GM23338 (cell line): ENCODE measurements at regions not wholly inside any gene's neighbourhood (a gene's known extent, or its start where the extent isn't known, plus 50 kb on each side); places are given as distances from the start of the nearest gene placed in this dataset.

Experiments used
- CREB1 ChIP-seq: fragments of 250-450 bp; sonication (Bioruptor Pico); IDR thresholded peaks from 2 replicates; pipeline ENCODE4 v1.5.0; 2020; ENCODE audit warnings: low read depth, mild to moderate bottlenecking, moderate library complexity
- CTCF ChIP-seq, 2 experiments: fragments of 200-600 bp in 1 of 2; sonication (generic) in 1 of 2; conservative IDR thresholded peaks; 2 replicates each; pipeline versions ENCODE4 v1.5.1 to v1.6.1; 2016 to 2017; ENCODE audit warnings: antibody characterized with exemption in 2 of 2, low read depth in 2 of 2, mild to moderate bottlenecking in 2 of 2, moderate library complexity in 1 of 2
- ETS1 ChIP-seq: IDR thresholded peaks from 2 replicates; pipeline ENCODE4 v1.6.1; 2016; ENCODE audit warnings: antibody characterized with exemption
- EZH2 ChIP-seq: fragments of 200-600 bp; sonication (generic); IDR thresholded peaks from one replicate; pipeline ENCODE4 v1.8.0; 2017; ENCODE audit warnings: antibody characterized with exemption, mild to moderate bottlenecking, low read depth; ENCODE audit not compliant: unreplicated experiment
- EZH2phosphoT487 ChIP-seq: fragments of 200-600 bp; sonication (generic); IDR thresholded peaks from one replicate; pipeline ENCODE4 v1.8.1; 2018; ENCODE audit warnings: antibody characterized with exemption; ENCODE audit not compliant: unreplicated experiment
- JUNB ChIP-seq: IDR thresholded peaks from one replicate; pipeline ENCODE4 v1.6.1; 2016; ENCODE audit warnings: antibody characterized with exemption; ENCODE audit not compliant: unreplicated experiment
- NANOG ChIP-seq: IDR thresholded peaks from 2 replicates; pipeline ENCODE4 v1.6.1; 2016; ENCODE audit warnings: antibody characterized with exemption, borderline replicate concordance
- POLR2AphosphoS5 ChIP-seq: IDR thresholded peaks from 2 replicates; pipeline ENCODE4 v1.6.1; 2016; ENCODE audit warnings: antibody characterized with exemption, low read depth
- REST ChIP-seq: IDR thresholded peaks from one replicate; pipeline ENCODE4 v1.6.1; 2018; ENCODE audit warnings: antibody characterized with exemption; ENCODE audit not compliant: unreplicated experiment
- STAT1 ChIP-seq: IDR thresholded peaks from one replicate; pipeline ENCODE4 v1.6.1; 2016; ENCODE audit warnings: antibody characterized with exemption; ENCODE audit not compliant: unreplicated experiment
- ZNF114 ChIP-seq: fragments of 250-450 bp; sonication (Bioruptor Pico); IDR thresholded peaks from 2 replicates; pipeline ENCODE4 v1.5.0; 2020; ENCODE audit warnings: mild to moderate bottlenecking, moderate library complexity
- ZNF331 ChIP-seq: fragments of 250-450 bp; sonication (Bioruptor Pico); IDR thresholded peaks from 2 replicates; pipeline ENCODE4 v1.5.0; 2020; ENCODE audit warnings: low read depth, mild to moderate bottlenecking, moderate library complexity
- TF ChIP-seq, protein P1 (sequence below): fragments of 250-450 bp; sonication (Bioruptor Pico); IDR thresholded peaks from 2 replicates; pipeline ENCODE4 v1.5.0; 2020; ENCODE audit warnings: mild to moderate bottlenecking, moderate library complexity

GRCh38 chr7:131218727-131219128 lies 108.9 kb upstream of the MKLN1 start:
- TF ChIP-seq REST = no peak
- no peak for TF ChIP-seq CTCF (conservative IDR thresholded peaks at IDR 0.05; ENCODE audit: low read depth in 2 of 2)
- no peak for TF ChIP-seq EZH2
- TF ChIP-seq STAT1 = no peak
- TF ChIP-seq, protein P1, sequence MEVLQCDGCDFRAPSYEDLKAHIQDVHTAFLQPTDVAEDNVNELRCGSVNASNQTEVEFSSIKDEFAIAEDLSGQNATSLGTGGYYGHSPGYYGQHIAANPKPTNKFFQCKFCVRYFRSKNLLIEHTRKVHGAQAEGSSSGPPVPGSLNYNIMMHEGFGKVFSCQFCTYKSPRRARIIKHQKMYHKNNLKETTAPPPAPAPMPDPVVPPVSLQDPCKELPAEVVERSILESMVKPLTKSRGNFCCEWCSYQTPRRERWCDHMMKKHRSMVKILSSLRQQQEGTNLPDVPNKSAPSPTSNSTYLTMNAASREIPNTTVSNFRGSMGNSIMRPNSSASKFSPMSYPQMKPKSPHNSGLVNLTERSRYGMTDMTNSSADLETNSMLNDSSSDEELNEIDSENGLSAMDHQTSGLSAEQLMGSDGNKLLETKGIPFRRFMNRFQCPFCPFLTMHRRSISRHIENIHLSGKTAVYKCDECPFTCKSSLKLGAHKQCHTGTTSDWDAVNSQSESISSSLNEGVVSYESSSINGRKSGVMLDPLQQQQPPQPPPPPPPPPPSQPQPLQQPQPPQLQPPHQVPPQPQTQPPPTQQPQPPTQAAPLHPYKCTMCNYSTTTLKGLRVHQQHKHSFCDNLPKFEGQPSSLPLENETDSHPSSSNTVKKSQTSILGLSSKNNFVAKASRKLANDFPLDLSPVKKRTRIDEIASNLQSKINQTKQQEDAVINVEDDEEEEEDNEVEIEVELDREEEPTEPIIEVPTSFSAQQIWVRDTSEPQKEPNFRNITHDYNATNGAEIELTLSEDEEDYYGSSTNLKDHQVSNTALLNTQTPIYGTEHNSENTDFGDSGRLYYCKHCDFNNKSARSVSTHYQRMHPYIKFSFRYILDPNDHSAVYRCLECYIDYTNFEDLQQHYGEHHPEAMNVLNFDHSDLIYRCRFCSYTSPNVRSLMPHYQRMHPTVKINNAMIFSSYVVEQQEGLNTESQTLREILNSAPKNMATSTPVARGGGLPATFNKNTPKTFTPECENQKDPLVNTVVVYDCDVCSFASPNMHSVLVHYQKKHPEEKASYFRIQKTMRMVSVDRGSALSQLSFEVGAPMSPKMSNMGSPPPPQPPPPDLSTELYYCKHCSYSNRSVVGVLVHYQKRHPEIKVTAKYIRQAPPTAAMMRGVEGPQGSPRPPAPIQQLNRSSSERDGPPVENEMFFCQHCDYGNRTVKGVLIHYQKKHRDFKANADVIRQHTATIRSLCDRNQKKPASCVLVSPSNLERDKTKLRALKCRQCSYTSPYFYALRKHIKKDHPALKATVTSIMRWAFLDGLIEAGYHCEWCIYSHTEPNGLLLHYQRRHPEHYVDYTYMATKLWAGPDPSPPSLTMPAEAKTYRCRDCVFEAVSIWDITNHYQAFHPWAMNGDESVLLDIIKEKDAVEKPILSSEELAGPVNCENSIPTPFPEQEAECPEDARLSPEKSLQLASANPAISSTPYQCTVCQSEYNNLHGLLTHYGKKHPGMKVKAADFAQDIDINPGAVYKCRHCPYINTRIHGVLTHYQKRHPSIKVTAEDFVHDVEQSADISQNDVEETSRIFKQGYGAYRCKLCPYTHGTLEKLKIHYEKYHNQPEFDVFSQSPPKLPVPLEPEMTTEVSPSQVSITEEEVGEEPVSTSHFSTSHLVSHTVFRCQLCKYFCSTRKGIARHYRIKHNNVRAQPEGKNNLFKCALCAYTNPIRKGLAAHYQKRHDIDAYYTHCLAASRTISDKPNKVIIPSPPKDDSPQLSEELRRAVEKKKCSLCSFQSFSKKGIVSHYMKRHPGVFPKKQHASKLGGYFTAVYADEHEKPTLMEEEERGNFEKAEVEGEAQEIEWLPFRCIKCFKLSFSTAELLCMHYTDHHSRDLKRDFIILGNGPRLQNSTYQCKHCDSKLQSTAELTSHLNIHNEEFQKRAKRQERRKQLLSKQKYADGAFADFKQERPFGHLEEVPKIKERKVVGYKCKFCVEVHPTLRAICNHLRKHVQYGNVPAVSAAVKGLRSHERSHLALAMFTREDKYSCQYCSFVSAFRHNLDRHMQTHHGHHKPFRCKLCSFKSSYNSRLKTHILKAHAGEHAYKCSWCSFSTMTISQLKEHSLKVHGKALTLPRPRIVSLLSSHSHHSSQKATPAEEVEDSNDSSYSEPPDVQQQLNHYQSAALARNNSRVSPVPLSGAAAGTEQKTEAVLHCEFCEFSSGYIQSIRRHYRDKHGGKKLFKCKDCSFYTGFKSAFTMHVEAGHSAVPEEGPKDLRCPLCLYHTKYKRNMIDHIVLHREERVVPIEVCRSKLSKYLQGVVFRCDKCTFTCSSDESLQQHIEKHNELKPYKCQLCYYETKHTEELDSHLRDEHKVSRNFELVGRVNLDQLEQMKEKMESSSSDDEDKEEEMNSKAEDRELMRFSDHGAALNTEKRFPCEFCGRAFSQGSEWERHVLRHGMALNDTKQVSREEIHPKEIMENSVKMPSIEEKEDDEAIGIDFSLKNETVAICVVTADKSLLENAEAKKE (CRISPR knock-in tag) = no peak
- TF ChIP-seq EZH2phosphoT487 = no peak
- no peak for TF ChIP-seq POLR2AphosphoS5
- no peak for TF ChIP-seq CREB1 (CRISPR knock-in tag)
- TF ChIP-seq ZNF114 (CRISPR knock-in tag) = no peak
- no peak for TF ChIP-seq JUNB
- no peak for TF ChIP-seq ETS1
- no peak for TF ChIP-seq ZNF331 (CRISPR knock-in tag)
- no peak for TF ChIP-seq NANOG
